SKM-1 (cell line): ENCODE measurements at regions not wholly inside any gene's neighbourhood (a gene's known extent, or its start where the extent isn't known, plus 50 kb on each side); places are given as distances from the start of the nearest gene placed in this dataset.

Experiments
- DNase-seq: peaks from one replicate; lab custom pipeline; 2025; ENCODE audit not compliant: unreplicated experiment; lab: John Stamatoyannopoulos, UW

GRCh38 chr11:128231845-128232410, 355.4 kb downstream of the ETS1 start:
- DNase-seq: no peak

DNA sequence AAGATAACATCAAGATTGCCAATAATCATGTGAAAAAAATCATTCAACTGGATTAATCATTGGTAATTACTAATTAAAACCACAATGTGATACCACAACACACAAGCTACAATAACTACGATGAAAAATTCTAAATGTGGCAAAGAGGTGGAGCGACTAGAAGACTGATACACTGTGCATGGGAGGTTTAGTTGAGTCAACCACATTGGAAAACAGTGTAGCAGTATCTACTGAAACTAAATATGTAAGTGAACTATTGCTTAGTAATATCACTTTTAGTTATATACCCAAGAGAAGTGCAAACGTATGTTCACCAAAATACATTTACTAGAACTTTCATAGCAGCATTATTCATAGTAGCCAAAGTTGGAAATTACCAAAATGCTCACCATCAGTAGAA, 359.9 kb downstream of the ETS1 start:
- DNase-seq: no peak

DNA sequence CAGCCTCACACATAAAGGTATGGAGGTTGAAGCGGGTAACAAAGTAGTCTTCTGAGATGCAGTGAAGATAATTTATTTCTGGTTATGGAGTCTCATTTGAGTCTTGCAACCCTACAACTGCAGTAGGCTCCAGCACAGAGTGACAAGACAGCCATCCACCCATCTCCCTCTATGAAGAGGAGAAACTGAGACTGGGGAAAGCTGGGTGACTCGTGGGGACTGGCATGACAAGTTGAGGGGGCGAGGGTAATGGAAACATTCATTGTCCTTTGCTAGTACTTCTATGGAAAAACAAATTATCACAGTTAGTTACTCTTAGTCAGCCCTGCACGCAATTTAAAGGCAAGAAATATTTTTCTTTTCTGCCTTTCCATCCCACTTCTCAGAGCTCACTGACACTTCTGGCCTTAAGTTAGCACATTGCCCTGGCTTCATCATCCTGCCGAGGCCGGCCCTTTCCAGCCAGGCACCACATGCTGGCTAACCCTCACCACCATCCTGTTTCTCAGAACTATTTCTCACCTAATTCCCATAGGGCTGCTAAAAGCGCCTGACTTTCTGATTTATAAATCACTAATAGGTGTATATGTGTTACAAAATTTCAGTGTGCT, 361.1 kb downstream of the ETS1 start:
- no peak for DNase-seq

GRCh38 chr11:128222245-128222884, 365.0 kb downstream of the ETS1 start:
- DNase-seq: no peak

DNA sequence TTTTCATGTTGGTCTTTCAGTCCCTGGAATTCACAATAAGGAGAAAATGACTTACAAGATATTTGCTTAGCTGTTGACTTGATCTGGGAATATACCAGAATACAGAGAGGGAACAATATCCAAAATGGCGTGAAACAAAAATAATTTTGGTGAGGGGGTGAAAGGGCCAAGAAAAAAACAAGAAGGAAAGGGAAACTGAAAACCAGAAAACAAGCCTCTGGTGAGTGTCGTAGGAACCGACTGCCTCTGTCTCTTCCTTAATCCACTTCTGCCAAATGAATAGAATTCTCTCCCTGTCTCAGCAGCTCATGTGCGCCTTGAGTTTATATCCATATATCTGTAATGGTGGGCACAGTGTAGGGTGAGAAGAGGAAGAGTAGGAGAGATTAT, 367.6 kb downstream of the ETS1 start:
- no peak for DNase-seq

- no peak for DNase-seq
Observed at GRCh38 chr11:128216198-128216597, 371.2 kb downstream of the ETS1 start.

- DNase-seq: no peak
Observed at GRCh38 chr11:128215238-128215882, 372.0 kb downstream of the ETS1 start.

DNA sequence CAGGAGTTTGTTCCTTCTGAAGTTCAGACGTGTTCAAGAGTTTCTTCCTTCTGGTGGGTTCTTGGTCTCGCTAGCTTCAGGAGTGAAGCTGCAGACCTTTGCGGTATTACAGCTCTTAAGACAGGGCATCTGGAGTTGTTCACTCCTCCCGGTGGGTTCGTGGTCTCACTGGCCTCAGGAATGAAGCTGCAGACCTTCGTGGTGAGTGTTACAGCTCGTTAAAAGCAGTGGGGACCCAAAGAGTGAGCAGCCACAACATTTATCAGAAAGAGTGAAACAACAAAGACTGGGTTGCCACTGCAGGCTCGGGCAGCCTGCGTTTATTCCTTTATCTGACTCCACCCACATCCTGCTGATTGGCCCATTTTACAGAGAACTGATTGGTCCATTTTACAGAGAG, 373.1 kb downstream of the ETS1 start:
- no peak for DNase-seq

DNA sequence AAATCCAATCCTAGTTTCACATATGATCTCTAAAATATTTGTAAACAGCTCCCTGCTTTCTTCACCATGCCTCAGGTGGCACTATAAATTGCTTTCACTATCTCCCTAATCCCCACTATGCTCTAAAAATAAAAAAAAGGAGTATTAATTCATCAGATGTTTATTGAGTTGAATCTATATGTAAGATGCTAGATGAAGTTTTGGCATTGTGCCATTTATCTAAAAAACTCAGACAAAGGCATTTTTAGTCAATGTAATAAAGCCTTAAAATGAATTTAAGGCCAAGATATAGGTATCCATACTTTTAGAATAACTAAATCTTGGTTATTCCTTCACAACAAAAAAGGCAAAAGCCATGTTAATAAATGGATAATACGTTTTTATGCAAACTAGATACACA, 373.9 kb downstream of the ETS1 start:
- DNase-seq: no peak

DNA sequence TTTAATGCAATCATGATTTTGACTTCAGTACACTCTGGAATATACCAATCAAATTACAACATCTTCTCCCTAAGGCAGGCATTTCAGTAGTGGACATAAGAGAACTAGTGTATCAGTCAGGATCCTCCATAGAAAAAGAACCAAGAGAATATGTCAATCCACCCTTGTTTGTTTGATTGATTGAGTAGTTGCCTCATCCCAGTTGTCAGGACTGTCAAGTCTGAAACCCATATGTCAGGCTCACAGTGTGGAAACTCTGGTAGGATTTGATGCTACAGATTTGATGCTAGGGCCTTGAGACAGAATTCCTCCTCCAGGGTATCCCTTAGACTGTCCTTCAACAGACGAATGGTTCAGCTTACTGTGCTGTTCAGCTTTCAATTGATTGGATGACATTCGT, 375.0 kb downstream of the ETS1 start:
- no peak for DNase-seq

GRCh38 chr11:128210148-128210940, 377.0 kb downstream of the ETS1 start:
- no peak for DNase-seq

DNA sequence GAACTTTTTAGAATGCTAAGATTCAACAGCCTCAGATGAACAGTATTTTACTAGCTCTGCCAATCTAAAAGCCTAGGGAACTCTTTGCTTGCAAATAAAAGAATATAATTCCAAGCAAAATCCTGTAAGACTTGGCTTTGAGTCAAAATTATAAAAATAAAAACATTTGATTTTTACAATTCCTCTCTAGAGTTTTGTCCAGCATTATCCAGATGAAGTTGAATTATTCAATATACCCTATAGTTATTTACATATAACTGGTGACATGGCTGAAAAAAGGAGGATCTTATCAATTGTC, 378.3 kb downstream of the ETS1 start:
- no peak for DNase-seq

- DNase-seq: no peak
Observed at GRCh38 chr11:128208329-128209137, 378.8 kb downstream of the ETS1 start.

DNA sequence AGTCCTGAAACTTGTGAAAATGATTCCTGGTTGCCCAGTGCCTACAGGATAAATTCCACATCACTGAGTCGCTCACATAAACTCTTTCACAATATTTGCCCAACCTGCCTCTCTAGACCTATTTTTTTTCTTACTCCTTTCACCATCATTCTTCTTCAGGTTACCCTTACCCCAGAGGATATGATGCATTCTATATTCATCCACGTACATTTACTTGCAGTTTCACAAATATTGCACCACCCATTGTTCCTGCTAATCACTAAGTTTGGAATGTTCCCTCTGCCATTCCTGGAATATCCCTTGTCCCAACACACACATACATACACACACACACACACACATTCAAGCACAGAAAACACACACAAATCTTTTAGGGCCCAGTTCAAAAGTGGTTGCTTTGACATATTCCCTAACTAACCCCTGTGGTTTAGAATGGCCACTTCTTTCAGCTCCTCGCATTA, 379.5 kb downstream of the ETS1 start:
- DNase-seq: no peak

- DNase-seq: no peak
Observed at GRCh38 chr11:128206461-128206860, 380.9 kb downstream of the ETS1 start.

DNA sequence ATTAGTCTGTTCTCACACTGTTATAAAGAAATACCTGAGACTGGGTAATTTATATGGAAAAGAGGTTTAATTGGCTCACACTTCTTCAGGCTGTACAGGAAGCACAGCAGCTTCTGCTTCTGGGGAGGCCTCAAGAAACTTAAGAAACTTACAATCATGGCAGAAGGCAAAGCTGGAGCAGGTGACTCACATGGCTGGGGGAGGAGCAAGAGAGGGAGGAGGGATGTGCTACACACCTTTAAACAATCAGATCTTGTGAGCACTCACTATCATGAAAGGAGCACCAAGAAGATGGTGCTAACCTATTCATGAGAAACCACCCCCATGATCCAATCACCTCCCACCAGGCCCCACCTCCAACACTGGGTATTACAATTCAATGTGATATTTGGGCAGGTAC, 381.6 kb downstream of the ETS1 start:
- DNase-seq: no peak

DNA sequence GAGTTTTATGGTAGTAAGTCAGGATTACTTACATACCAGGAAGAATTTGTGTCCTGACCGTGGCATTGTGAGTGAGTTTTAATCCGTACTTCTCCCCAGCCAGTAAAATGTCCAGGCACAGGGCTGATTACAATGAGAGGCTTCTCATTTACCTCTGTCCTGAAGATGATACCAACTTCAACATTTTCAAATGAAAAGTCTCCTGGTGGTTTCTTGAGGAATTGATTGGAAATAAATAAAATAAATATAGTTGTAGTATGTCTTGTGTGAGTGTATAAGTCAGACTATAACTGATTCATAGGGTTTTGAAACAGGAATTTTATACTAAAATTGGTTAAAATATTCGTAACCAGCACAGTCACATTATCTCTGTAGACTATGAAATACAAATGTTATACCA, 382.5 kb downstream of the ETS1 start:
- DNase-seq: no peak

DNA sequence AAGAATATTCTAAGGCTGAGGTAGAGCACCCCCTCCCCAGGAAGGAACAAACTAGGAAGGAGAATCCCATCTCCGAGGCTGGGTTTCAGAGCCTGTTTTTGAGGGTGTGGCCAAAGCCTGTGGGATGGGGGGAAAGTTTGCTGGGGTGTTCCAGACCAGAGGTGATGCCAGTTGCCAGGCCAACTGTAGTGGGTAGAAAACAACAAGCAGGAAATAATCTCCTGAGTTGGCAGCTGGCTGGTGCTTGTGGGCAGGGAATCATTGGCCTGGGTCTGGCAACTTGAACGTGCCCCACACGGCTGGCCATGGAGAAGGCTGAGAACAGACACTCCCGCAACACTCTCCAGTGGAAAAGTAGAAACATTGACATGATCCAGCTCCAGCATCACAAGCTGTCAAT, 385.6 kb downstream of the ETS1 start:
- DNase-seq: no peak

DNA sequence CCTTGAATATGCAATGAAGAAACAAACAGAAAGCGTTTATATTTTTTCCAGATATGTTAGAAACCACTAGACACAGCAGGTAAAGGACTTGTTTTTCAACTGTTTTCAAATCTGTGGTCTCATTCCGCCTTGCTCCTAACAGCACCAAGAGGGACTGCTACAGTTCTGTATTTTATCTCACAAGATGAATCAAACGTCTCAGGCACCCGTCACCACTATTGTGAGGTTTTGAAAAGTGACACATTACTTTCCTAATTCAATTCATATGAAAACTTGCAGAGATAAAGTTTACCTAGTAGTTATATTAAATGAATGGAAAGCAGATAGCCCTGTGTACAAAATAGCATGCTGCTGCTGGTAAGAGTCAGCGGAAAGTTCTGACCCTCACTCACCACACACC, 386.3 kb downstream of the ETS1 start:
- no peak for DNase-seq

DNA sequence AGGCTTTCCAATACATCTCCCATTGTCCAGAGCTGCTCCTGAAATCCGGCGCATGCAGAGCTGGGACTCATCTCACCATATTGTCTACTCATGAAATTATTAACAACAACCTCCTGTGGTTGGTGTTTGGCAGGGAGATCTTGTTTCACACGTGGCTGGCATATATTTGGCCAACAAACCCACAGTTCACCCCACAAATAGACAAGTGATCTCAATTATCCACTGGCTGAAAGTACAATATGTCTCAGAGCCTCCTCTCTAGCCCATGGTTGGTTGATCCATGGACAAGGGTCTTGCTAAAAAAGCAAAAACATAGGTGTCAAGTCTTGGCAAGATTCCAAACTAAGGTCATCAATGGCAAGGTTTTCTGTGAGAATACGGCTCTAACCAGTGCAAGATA, 386.9 kb downstream of the ETS1 start:
- no peak for DNase-seq

DNA sequence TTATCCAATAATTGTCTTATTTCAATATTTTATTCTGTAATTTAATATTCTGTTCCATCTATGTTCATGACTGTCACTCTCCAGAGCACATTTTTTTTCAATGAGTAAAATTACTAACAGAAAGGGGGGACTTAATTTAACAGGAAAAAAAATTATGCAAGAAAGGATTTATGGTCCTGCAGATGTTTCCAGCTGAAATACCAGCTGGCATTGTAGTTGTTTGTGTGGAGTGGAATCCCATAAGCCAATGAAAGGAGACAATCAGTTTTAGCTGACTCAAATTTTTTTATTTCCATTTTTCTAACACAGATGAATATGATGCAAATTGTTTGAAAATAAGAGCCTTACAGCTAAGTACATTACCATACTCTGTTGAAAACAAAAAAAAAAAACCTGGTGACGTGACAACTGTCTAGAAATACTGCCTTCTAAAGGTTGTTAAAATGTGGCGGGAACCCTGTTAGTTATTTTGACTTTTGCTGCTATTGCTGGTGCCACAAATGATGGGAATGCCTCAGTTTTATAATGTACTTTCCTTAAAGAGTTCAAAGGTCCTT, 389.1 kb downstream of the ETS1 start:
- no peak for DNase-seq
